OCI-LY3 (cell line): ENCODE measurements at regions not wholly inside any gene's neighbourhood (a gene's known extent, or its start where the extent isn't known, plus 50 kb on each side); places are given as distances from the start of the nearest gene placed in this dataset.

ENCODE experiments used
- CTCF ChIP-seq: fragments of 200-600, 300-600 bp; sonication (generic); IDR thresholded peaks from 2 replicates; pipeline ENCODE4 v1.5.1; 2014; ENCODE audit warnings: antibody characterized with exemption, low read length, low read depth
- EZH2phosphoT487 ChIP-seq: fragments of 200-600 bp; shearing (Covaris generic); IDR thresholded peaks from 2 replicates; pipeline ENCODE4 v1.6.1; 2018; ENCODE audit warnings: antibody characterized with exemption, mixed run types, low read depth

- no peak for TF ChIP-seq CTCF
- TF ChIP-seq EZH2phosphoT487 = no peak
Observed at GRCh38 chr10:8702181-8702580, 647.7 kb downstream of the GATA3 start.
